Osteocyte (in vitro differentiated cells): ENCODE measurements at regions not wholly inside any gene's neighbourhood (a gene's known extent, or its start where the extent isn't known, plus 50 kb on each side); places are given as distances from the start of the nearest gene placed in this dataset.

Source experiments
- DNase-seq: peaks from one replicate; pipeline ENCODE4 v3.0.0; 2021; ENCODE audit warnings: mixed read lengths; ENCODE audit not compliant: unreplicated experiment; ENCODE audit errors: extremely low spot score
- H3K27ac Mint-ChIP-seq: one replicate; pipeline ENCODE4 v1.8.0; 2021; ENCODE audit warnings: mild to moderate bottlenecking, mixed read lengths; ENCODE audit not compliant: unreplicated experiment
- H3K27me3 Mint-ChIP-seq: one replicate; pipeline ENCODE4 v1.8.0; 2021; ENCODE audit warnings: mixed read lengths; ENCODE audit not compliant: unreplicated experiment
- H3K36me3 Mint-ChIP-seq: one replicate; pipeline ENCODE4 v1.8.0; 2021; ENCODE audit warnings: mixed read lengths; ENCODE audit not compliant: unreplicated experiment
- H3K4me1 Mint-ChIP-seq: one replicate; pipeline ENCODE4 v1.8.0; 2021; ENCODE audit warnings: mixed read lengths; ENCODE audit not compliant: unreplicated experiment
- H3K4me3 Mint-ChIP-seq: one replicate; pipeline ENCODE4 v1.8.0; 2021; ENCODE audit warnings: mild to moderate bottlenecking, moderate library complexity, mixed read lengths; ENCODE audit not compliant: unreplicated experiment
- H3K9me3 Mint-ChIP-seq: one replicate; pipeline ENCODE4 v1.8.0; 2021; ENCODE audit warnings: mixed read lengths; ENCODE audit not compliant: unreplicated experiment
- CTCF ChIP-seq: fragments of 200-600 bp; sonication (generic); IDR thresholded peaks from 2 replicates; pipeline ENCODE4 v1.5.0; 2021; ENCODE audit warnings: antibody characterized with exemption, mild to moderate bottlenecking, moderate library complexity

- no peak overlapping the region for H3K4me3 Mint-ChIP-seq
- no peak overlapping the region for H3K27ac Mint-ChIP-seq
- no peaks in the 10 kb centered on the region for H3K27me3 Mint-ChIP-seq
- DNase-seq = no peak
- H3K36me3 Mint-ChIP-seq = no peaks in the 10 kb centered on the region
- no peaks in the 10 kb centered on the region for H3K4me1 Mint-ChIP-seq
- TF ChIP-seq CTCF = no peak
- H3K9me3 Mint-ChIP-seq = peaks cover 42% of the 10 kb centered on the region
These were observed 124.1 kb upstream of the PRR32 start for GRCh38 chrX:126695375-126695896.

GRCh38 chrX:126697091-126697490 is 122.4 kb upstream of the PRR32 start:
- peaks cover 44% of the 10 kb centered on the region for H3K9me3 Mint-ChIP-seq
- H3K4me1 Mint-ChIP-seq = no peaks in the 10 kb centered on the region
- no peak for TF ChIP-seq CTCF
- H3K36me3 Mint-ChIP-seq = no peaks in the 10 kb centered on the region
- DNase-seq = no peak
- H3K27ac Mint-ChIP-seq = no peak overlapping the region
- no peak overlapping the region for H3K4me3 Mint-ChIP-seq
- no peaks in the 10 kb centered on the region for H3K27me3 Mint-ChIP-seq

DNA sequence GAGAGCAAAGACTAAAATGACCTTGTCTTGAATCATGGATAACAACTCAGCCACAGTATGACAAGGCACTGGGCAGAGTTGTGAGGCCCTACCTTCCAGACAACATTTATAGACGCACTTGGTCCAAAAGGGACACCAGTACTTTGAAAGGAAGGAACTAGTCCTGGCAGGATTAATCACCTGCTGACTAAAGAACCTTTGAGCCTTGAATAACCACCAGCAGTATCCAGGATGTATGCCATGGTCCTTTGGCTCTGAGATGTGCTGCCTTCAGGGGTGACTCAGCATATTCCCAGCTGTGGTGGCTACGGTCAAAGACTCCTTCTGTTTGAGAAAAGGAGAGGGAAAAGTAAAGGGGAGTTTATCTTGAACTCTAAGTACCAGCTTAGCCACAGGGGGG is 118.1 kb upstream of the PRR32 start:
- no peaks in the 10 kb centered on the region for H3K4me1 Mint-ChIP-seq
- H3K27ac Mint-ChIP-seq = no peak overlapping the region
- no peaks in the 10 kb centered on the region for H3K27me3 Mint-ChIP-seq
- no peak overlapping the region for H3K4me3 Mint-ChIP-seq
- DNase-seq = no peak
- no peak for TF ChIP-seq CTCF
- H3K36me3 Mint-ChIP-seq = no peaks in the 10 kb centered on the region
- peaks cover 47% of the 10 kb centered on the region for H3K9me3 Mint-ChIP-seq

- H3K4me3 Mint-ChIP-seq = no peak overlapping the region
- H3K9me3 Mint-ChIP-seq = peaks cover 49% of the 10 kb centered on the region
- no peak overlapping the region for H3K27ac Mint-ChIP-seq
- no peaks in the 10 kb centered on the region for H3K36me3 Mint-ChIP-seq
- no peaks in the 10 kb centered on the region for H3K4me1 Mint-ChIP-seq
- no peak for DNase-seq
- no peaks in the 10 kb centered on the region for H3K27me3 Mint-ChIP-seq
- TF ChIP-seq CTCF = no peak
These were observed 101.1 kb upstream of the PRR32 start for GRCh38 chrX:126718440-126718839.

GRCh38 chrX:126719208-126719607 is 100.3 kb upstream of the PRR32 start:
- Mint-ChIP-seq H3K27ac (no peak overlapping the region), H3K9me3 (peaks cover 48% of the 10 kb centered on the region), H3K4me3 (no peak overlapping the region), H3K36me3 (no peaks in the 10 kb centered on the region), H3K4me1 (no peaks in the 10 kb centered on the region), H3K27me3 (no peaks in the 10 kb centered on the region)
- DNase-seq = no peak
- TF ChIP-seq CTCF = no peak
